GM12878 (cell line): ENCODE measurements at regions not wholly inside any gene's neighbourhood (a gene's known extent, or its start where the extent isn't known, plus 50 kb on each side); places are given as distances from the start of the nearest gene placed in this dataset.

ENCODE experiments used
- ATAC-seq: fragments of 200-7000 bp; cut with Tn5 transposase; 3 replicates; pipeline ENCODE4 v1.9.1; 2020; ENCODE audit warnings: mild to moderate bottlenecking, moderate library complexity
- BruUV-seq: library from RNA; stranded (reverse); fragments of 400-500 nt; replicated peaks from 2 replicates; lab custom pipeline; 2021; lab: Mats Ljungman, UMichigan
- CTCF ChIA-PET: fragments of 300-600 bp; sonication (Branson Sonifier 250); formaldehyde crosslinking; extraction: SDS; loops from one replicate; lab custom pipeline; 2021; ENCODE audit warnings: inconsistent platforms; lab: Yijun Ruan, JAX
- POLR2A ChIA-PET: fragments of 350-600 bp; formaldehyde crosslinking; extraction: SDS; loops from one replicate; lab custom pipeline; 2021; ENCODE audit warnings: inconsistent platforms; lab: Charles Lee
- RAD21 ChIA-PET: fragments of 300-600 bp; sonication (Branson Sonifier 250); formaldehyde crosslinking; loops from one replicate; lab custom pipeline; 2023; ENCODE audit warnings: antibody characterized with exemption; ENCODE audit not compliant: unreplicated experiment; lab: Charles Lee
- SMC1A ChIA-PET: fragments of 300-600 bp; sonication (Branson Sonifier 250); formaldehyde crosslinking; loops from one replicate; lab custom pipeline; 2023; ENCODE audit not compliant: unreplicated experiment, uncharacterized antibody; lab: Charles Lee
- DNase-seq: peaks from one replicate; pipeline ENCODE4 v3.0.0-alpha.2; 2011; ENCODE audit warnings: low read depth, low spot score
- FAIRE-seq: peaks from 3 replicates; lab custom pipeline; 2011; peaks lifted over from hg19 to GRCh38; lab: Jason Lieb, UNC
- H2AFZ ChIP-seq: 2 replicates; pipeline ENCODE4 v1.6.0; 2011; ENCODE audit warnings: low read depth, low read length, control low read depth; ENCODE audit not compliant: control insufficient read depth
- H3K27ac ChIP-seq: 2 replicates; pipeline ENCODE4 v1.5.1; 2011; ENCODE audit warnings: control low read depth; ENCODE audit not compliant: control insufficient read depth, insufficient read depth
- H3K27me3 ChIP-seq, 2 experiments: replicated peaks in 1 of 2; 2 replicates each; pipeline versions ENCODE4 v1.6.0 to v1.6.1; 2011; ENCODE audit warnings: low read length in 1 of 2; ENCODE audit not compliant: control insufficient read depth in 2 of 2, insufficient read depth in 2 of 2
- H3K36me3 ChIP-seq, 2 experiments: 2 replicates each; pipeline ENCODE4 v1.5.1; 2011; ENCODE audit warnings: low read length in 1 of 2; ENCODE audit not compliant: control insufficient read depth in 2 of 2, insufficient read depth in 2 of 2
- H3K4me1 ChIP-seq: 2 replicates; pipeline ENCODE4 v1.6.1; 2011; ENCODE audit warnings: mild to moderate bottlenecking, low read length, moderate library complexity, mixed read lengths; ENCODE audit not compliant: control insufficient read depth, insufficient read depth
- H3K4me2 ChIP-seq: 2 replicates; pipeline ENCODE4 v1.6.0; 2011; ENCODE audit warnings: control low read depth; ENCODE audit not compliant: control insufficient read depth, insufficient read depth
- H3K4me3 ChIP-seq: fragments of 200-600 bp; sonication (generic); 2 replicates; pipeline ENCODE4 v1.5.1; 2016
- H3K79me2 ChIP-seq: 2 replicates; pipeline ENCODE4 v1.6.0; 2011; ENCODE audit warnings: low read length; ENCODE audit not compliant: control insufficient read depth, insufficient read depth
- H3K9ac ChIP-seq: 2 replicates; pipeline ENCODE4 v1.8.0; 2011; ENCODE audit warnings: low read length, control low read depth, mixed read lengths; ENCODE audit not compliant: control insufficient read depth, insufficient read depth
- H3K9me3 ChIP-seq: replicated peaks from 3 replicates; pipeline ENCODE4 v1.5.1; 2011; ENCODE audit warnings: mild to moderate bottlenecking, low read length; ENCODE audit not compliant: control insufficient read depth, insufficient read depth
- H4K20me1 ChIP-seq: 2 replicates; pipeline ENCODE4 v1.6.0; 2011; ENCODE audit not compliant: control insufficient read depth, insufficient read depth
- BCL3 ChIP-seq: IDR thresholded peaks from 2 replicates; pipeline ENCODE4 v1.6.1; 2011; ENCODE audit warnings: borderline replicate concordance, low read depth, mild to moderate bottlenecking, moderate library complexity, low read length; ENCODE audit not compliant: insufficient read depth, poor library complexity, severe bottlenecking
- ETV6 ChIP-seq, 2 experiments: fragments of 450-650 bp in 1 of 2; IDR thresholded peaks in 1 of 2; conservative IDR thresholded peaks in 1 of 2; 2 replicates each; pipeline ENCODE4 v1.6.1; 2014; ENCODE audit warnings: antibody characterized with exemption in 1 of 2, borderline replicate concordance in 1 of 2, low read depth in 1 of 2, mild to moderate bottlenecking in 1 of 2, moderate library complexity in 1 of 2
- GABPA ChIP-seq: IDR thresholded peaks from 2 replicates; pipeline ENCODE4 v1.6.1; 2014; ENCODE audit warnings: antibody characterized with exemption, low read depth, mild to moderate bottlenecking, inconsistent platforms
- HDGF ChIP-seq: fragments of 450-650 bp; IDR thresholded peaks from 2 replicates; pipeline ENCODE4 v1.6.1; 2016; ENCODE audit warnings: antibody characterized with exemption
- MAX ChIP-seq: IDR thresholded peaks from 2 replicates; pipeline ENCODE4 v1.6.1; 2012; ENCODE audit warnings: low read depth, low read length, improper control_type of control experiment
- SIN3A ChIP-seq: IDR thresholded peaks from 2 replicates; pipeline ENCODE4 v1.6.1; 2012; ENCODE audit warnings: low read depth, low read length, improper control_type of control experiment
- SMAD5 ChIP-seq: IDR thresholded peaks from 2 replicates; pipeline ENCODE4 v1.6.1; 2016; ENCODE audit warnings: antibody characterized with exemption, low read depth
- SRF ChIP-seq, 2 experiments: IDR thresholded peaks; 2 replicates each; pipeline ENCODE4 v1.6.1; 2011; ENCODE audit warnings: low read depth in 2 of 2, low read length in 2 of 2, mild to moderate bottlenecking in 1 of 2, moderate library complexity in 1 of 2
- WRNIP1 ChIP-seq: IDR thresholded peaks from 2 replicates; pipeline ENCODE4 v1.6.1; 2011; ENCODE audit warnings: low read depth, low read length, improper control_type of control experiment, borderline replicate concordance
- ZNF24 ChIP-seq: fragments of 450-650 bp; IDR thresholded peaks from 2 replicates; pipeline ENCODE4 v1.6.1; 2017; ENCODE audit warnings: antibody characterized with exemption, mild to moderate bottlenecking
- WGBS: methylation state at CpG from one replicate; pipeline ENCODE4 v1.1.6; 2016; ENCODE audit warnings: low lambda C conversion rate; ENCODE audit not compliant: insufficient replicate concordance, insufficient coverage; ENCODE audit errors: missing lambda C conversion rate; 5-methylcytosine and 5-hydroxymethylcytosine counted together
- in situ Hi-C: fragments of 300-500 bp; cut with MboI; formaldehyde crosslinking; loops from 9 replicates; pipeline ENCODE4 v1.14.3; 2018; ENCODE audit warnings: mixed read lengths
- intact Hi-C: fragments of 100-400 bp; cut with micrococcal nuclease; formaldehyde crosslinking; loops from one replicate; pipeline ENCODE4 v1.14.2; 2022; ENCODE audit not compliant: unreplicated experiment

GRCh38 chr16:88194397-88195268, 188.1 kb upstream of the ZNF469 start:
- no peak overlapping the region for H2AFZ ChIP-seq
- TF ChIP-seq SRF (IDR thresholded peaks at IDR 0.05; ENCODE audit: low read depth in 2 of 2, low read length in 2 of 2) = no peak
- TF ChIP-seq SMAD5 = no peak
- no peak for TF ChIP-seq BCL3
- TF ChIP-seq ETV6 (conservative IDR thresholded peaks at IDR 0.05 in 1 of 2, IDR thresholded peaks at IDR 0.05 in 1 of 2; ENCODE audit: borderline replicate concordance in 1 of 2, low read depth in 1 of 2) = no peak
- no peak for TF ChIP-seq MAX
- TF ChIP-seq HDGF = no peak
- TF ChIP-seq SIN3A = no peak
- TF ChIP-seq ZNF24 = no peak
- no peak for TF ChIP-seq GABPA
- no peak for TF ChIP-seq WRNIP1
- no peaks in the 10 kb centered on the region for H3K9me3 ChIP-seq
- no TSS peak for BruUV-seq
- no peaks in the 10 kb centered on the region for H3K4me1 ChIP-seq
- no peaks in the 10 kb centered on the region for H3K36me3 ChIP-seq
- no peak overlapping the region for H3K9ac ChIP-seq
- no peaks in the 10 kb centered on the region for H3K27me3 ChIP-seq
- H3K4me3 ChIP-seq = no peak overlapping the region
- H4K20me1 ChIP-seq = no peaks in the 10 kb centered on the region
- H3K4me2 ChIP-seq = no peak overlapping the region
- FAIRE-seq = no peak
- intact Hi-C loops (no loop called here), in situ Hi-C loops (no loop called here)
- POLR2A ChIA-PET = no interaction called here
- no peak for ATAC-seq
- 61% methylated on average over 47 of the region's 47 CpGs for WGBS
- no peak overlapping the region for H3K27ac ChIP-seq
- DNase-seq = no peak
- no peaks in the 10 kb centered on the region for H3K79me2 ChIP-seq
- CTCF ChIA-PET = interaction anchor here (1.5 kb wide), 1 partner anchor 243 kb away, joined by 4 read pairs; no protein-coding TSS in a partner anchor
- RAD21 ChIA-PET = no interaction called here
- SMC1A ChIA-PET = no interaction called here
